Keratinocyte (primary cell): ENCODE measurements at regions not wholly inside any gene's neighbourhood (a gene's known extent, or its start where the extent isn't known, plus 50 kb on each side); places are given as distances from the start of the nearest gene placed in this dataset.

Experiments used
- DNase-seq: peaks from one replicate; pipeline ENCODE4 v3.0.0-alpha.2; 2011; ENCODE audit warnings: low read depth, missing footprints, low spot score
- FAIRE-seq: peaks from 2 replicates; lab custom pipeline; 2011; peaks lifted over from hg19 to GRCh38; lab: Jason Lieb, UNC
- H2AFZ ChIP-seq: 2 replicates; pipeline ENCODE4 v1.6.0; 2012; ENCODE audit warnings: low read length, control low read depth, inconsistent platforms; ENCODE audit not compliant: control insufficient read depth
- H3K27ac ChIP-seq: 2 replicates; pipeline ENCODE4 v1.5.1; 2011; ENCODE audit warnings: low read length; ENCODE audit not compliant: control insufficient read depth, insufficient read depth
- H3K27me3 ChIP-seq: 3 replicates; pipeline ENCODE4 v1.6.0; 2011; ENCODE audit warnings: low read length; ENCODE audit not compliant: control insufficient read depth, insufficient read depth; ENCODE audit errors: extremely low read depth
- H3K36me3 ChIP-seq, 2 experiments: 2 replicates in 1 of 2; 3 replicates in 1 of 2; pipeline ENCODE4 v1.5.1; 2011; ENCODE audit warnings: low read length in 2 of 2, mild to moderate bottlenecking in 1 of 2; ENCODE audit not compliant: control insufficient read depth in 2 of 2, insufficient read depth in 2 of 2; ENCODE audit errors: extremely low read depth in 1 of 2
- H3K4me1 ChIP-seq: 3 replicates; pipeline ENCODE4 v1.5.1; 2011; ENCODE audit warnings: low read length; ENCODE audit not compliant: control insufficient read depth, insufficient read depth; ENCODE audit errors: extremely low read depth
- H3K4me2 ChIP-seq: 3 replicates; pipeline ENCODE4 v1.6.0; 2011; ENCODE audit warnings: low read depth, low read length; ENCODE audit not compliant: control insufficient read depth, insufficient read depth; ENCODE audit errors: extremely low read depth
- H3K4me3 ChIP-seq, 3 experiments: fragments of 200-600 bp in 1 of 3; sonication (generic) in 1 of 3; 2 replicates in 2 of 3; 3 replicates in 1 of 3; pipeline ENCODE4 v1.5.1; 2011 to 2016; ENCODE audit warnings: low read length in 3 of 3, mild to moderate bottlenecking in 3 of 3, control low read depth in 2 of 3, inconsistent platforms in 1 of 3, low read depth in 1 of 3, mixed read lengths in 1 of 3, mixed run types in 1 of 3, moderate library complexity in 1 of 3; ENCODE audit not compliant: control insufficient read depth in 2 of 3, insufficient read depth in 2 of 3; ENCODE audit errors: extremely low read depth in 1 of 3
- H3K79me2 ChIP-seq: 2 replicates; pipeline ENCODE4 v1.6.0; 2012; ENCODE audit warnings: low read length; ENCODE audit not compliant: control insufficient read depth, insufficient read depth
- H3K9ac ChIP-seq: 3 replicates; pipeline ENCODE4 v1.6.0; 2011; ENCODE audit warnings: low read length; ENCODE audit not compliant: control insufficient read depth, insufficient read depth; ENCODE audit errors: extremely low read depth
- H3K9me1 ChIP-seq: 3 replicates; pipeline ENCODE4 v1.6.0; 2011; ENCODE audit warnings: low read length; ENCODE audit not compliant: control insufficient read depth, insufficient read depth; ENCODE audit errors: extremely low read depth
- H3K9me3 ChIP-seq: 2 replicates; pipeline ENCODE4 v1.5.1; 2012; ENCODE audit warnings: low read depth, low read length; ENCODE audit not compliant: control insufficient read depth
- H4K20me1 ChIP-seq: 3 replicates; pipeline ENCODE4 v1.6.0; 2011; ENCODE audit warnings: low read length; ENCODE audit not compliant: control insufficient read depth, insufficient read depth; ENCODE audit errors: extremely low read depth
- CTCF ChIP-seq, 3 experiments: IDR thresholded peaks in 1 of 3; conservative IDR thresholded peaks in 1 of 3; optimal IDR thresholded peaks in 1 of 3; 2 replicates in 2 of 3; 3 replicates in 1 of 3; pipeline versions ENCODE3 to v1.5.1; 2011; ENCODE audit warnings: low read length in 3 of 3, mild to moderate bottlenecking in 3 of 3, moderate library complexity in 2 of 3, control low read depth in 1 of 3, inconsistent platforms in 1 of 3; ENCODE audit not compliant: insufficient read depth in 2 of 3; ENCODE audit errors: extremely low read depth in 1 of 3
- EZH2 ChIP-seq: IDR thresholded peaks from one replicate; pipeline ENCODE4 v1.6.1; 2012; ENCODE audit warnings: inconsistent platforms, mild to moderate bottlenecking, low read length, moderate library complexity
- dilution Hi-C: fragments of 300-500 bp; cut with MboI; formaldehyde crosslinking; loops from one replicate; pipeline ENCODE4 v1.7.0; 2020; ENCODE audit warnings: low sequenced_read_pairs; ENCODE audit not compliant: extremely low pct_ligation_motif_present

GRCh38 chr7:43014406-43014805, 82.2 kb downstream of the MRPL32 start:
- H3K9me3 ChIP-seq: no peaks in the 10 kb centered on the region
- H3K4me1 ChIP-seq: no peaks in the 10 kb centered on the region
- no peaks in the 10 kb centered on the region for H3K9me1 ChIP-seq
- no peak overlapping the region for H3K4me3 ChIP-seq
- no peak overlapping the region for H2AFZ ChIP-seq
- TF ChIP-seq EZH2: no peak
- no peaks in the 10 kb centered on the region for H3K36me3 ChIP-seq
- no peak overlapping the region for H3K27ac ChIP-seq
- no peak overlapping the region for H3K4me2 ChIP-seq
- dilution Hi-C loops: no loop called here
- no peak overlapping the region for H3K9ac ChIP-seq
- no peak for DNase-seq
- FAIRE-seq: no peak
- H3K79me2 ChIP-seq: no peaks in the 10 kb centered on the region
- no peaks in the 10 kb centered on the region for H4K20me1 ChIP-seq
- no peaks in the 10 kb centered on the region for H3K27me3 ChIP-seq

DNA sequence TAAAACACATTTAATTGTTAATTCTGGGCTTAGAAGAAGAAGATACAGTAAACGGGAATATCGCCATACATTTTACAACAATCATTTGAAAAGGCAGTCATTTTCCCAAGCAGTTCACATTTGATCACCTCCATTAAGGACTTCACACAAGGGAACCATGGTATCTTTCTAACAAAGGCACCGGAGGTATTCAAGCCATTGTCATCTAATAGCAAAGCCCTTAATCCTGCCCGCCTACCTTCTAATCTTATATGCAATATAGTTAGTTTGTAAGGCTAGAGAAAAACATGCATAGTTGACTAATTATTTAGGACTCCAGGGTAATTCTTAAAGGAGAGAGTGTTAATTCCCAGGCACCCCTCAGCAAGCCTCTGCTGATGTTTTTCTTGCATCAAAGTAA, 83.1 kb downstream of the MRPL32 start:
- no peaks in the 10 kb centered on the region for H4K20me1 ChIP-seq
- no peak overlapping the region for H3K27ac ChIP-seq
- H3K9me3 ChIP-seq: no peaks in the 10 kb centered on the region
- TF ChIP-seq CTCF (optimal IDR thresholded peaks at IDR 0.05 in 1 of 3, IDR thresholded peaks at IDR 0.05 in 1 of 3, conservative IDR thresholded peaks at IDR 0.05 in 1 of 3; ENCODE audit: extremely low read depth in 1 of 3, insufficient read depth in 2 of 3, low read length in 3 of 3) (no peak), EZH2 (no peak)
- no peaks in the 10 kb centered on the region for H3K36me3 ChIP-seq
- H3K4me1 ChIP-seq: no peaks in the 10 kb centered on the region
- dilution Hi-C loops: no loop called here
- no peak overlapping the region for H3K4me2 ChIP-seq
- no peaks in the 10 kb centered on the region for H3K79me2 ChIP-seq
- H3K9ac ChIP-seq: no peak overlapping the region
- no peak overlapping the region for H3K4me3 ChIP-seq
- no peaks in the 10 kb centered on the region for H3K9me1 ChIP-seq
- no peak for FAIRE-seq
- no peaks in the 10 kb centered on the region for H3K27me3 ChIP-seq
- DNase-seq: no peak
- H2AFZ ChIP-seq: no peak overlapping the region

- H2AFZ ChIP-seq: no peak overlapping the region
- no peaks in the 10 kb centered on the region for H4K20me1 ChIP-seq
- H3K27ac ChIP-seq: no peak overlapping the region
- FAIRE-seq (peak; percentile 90), DNase-seq (peak; percentile 26)
- no peaks in the 10 kb centered on the region for H3K9me1 ChIP-seq
- no peaks in the 10 kb centered on the region for H3K79me2 ChIP-seq
- dilution Hi-C loops: no loop called here
- H3K27me3 ChIP-seq: no peaks in the 10 kb centered on the region
- H3K4me2 ChIP-seq: no peak overlapping the region
- TF ChIP-seq EZH2: no peak
- no peak for TF ChIP-seq CTCF (optimal IDR thresholded peaks at IDR 0.05 in 1 of 3, IDR thresholded peaks at IDR 0.05 in 1 of 3, conservative IDR thresholded peaks at IDR 0.05 in 1 of 3; ENCODE audit: extremely low read depth in 1 of 3, insufficient read depth in 2 of 3, low read length in 3 of 3)
- no peaks in the 10 kb centered on the region for H3K9me3 ChIP-seq
- no peak overlapping the region for H3K4me3 ChIP-seq
- no peak overlapping the region for H3K9ac ChIP-seq
- no peaks in the 10 kb centered on the region for H3K36me3 ChIP-seq
- no peaks in the 10 kb centered on the region for H3K4me1 ChIP-seq
Measured at GRCh38 chr7:43018446-43018845, 86.3 kb downstream of the MRPL32 start.
